ENCODE measurements at regions not wholly inside any gene's neighbourhood (a gene's known extent, or its start where the extent isn't known, plus 50 kb on each side); places are given as distances from the start of the nearest gene placed in this dataset.
"Not testable (repeated sequence)": the region's sequence is repeated elsewhere in the genome, so short reads cannot be mapped to it uniquely, and the experiment has no call there.

- ChIA-PET CTCF (no interaction called here), POLR2A (no interaction called here)
- Histone ChIP-seq H3K27ac (ENCODE audit: extremely low read depth, low read depth, low read length) (no peak overlapping the region), H3K4me3 (ENCODE audit: low read depth, low read length) (no peak overlapping the region), H3K9me3 (ENCODE audit: control insufficient read depth, insufficient read depth, low read depth, low read length) (no peaks in the 10 kb centered on the region), H3K4me1 (ENCODE audit: control insufficient read depth, insufficient read depth, low read length) (no peaks in the 10 kb centered on the region), H3K36me3 (ENCODE audit: control insufficient read depth in 2 of 2, insufficient read depth in 1 of 2, low read length in 2 of 2) (no peaks in the 10 kb centered on the region)
- no peak for TF ChIP-seq REPIN1 (tag by site-specific recombination; IDR thresholded peaks at IDR 0.05; ENCODE audit: low read depth)
- no peak for TF ChIP-seq ZNF544 (tag by site-specific recombination; IDR thresholded peaks at IDR 0.05)
- TF ChIP-seq ZBTB6 (tag by site-specific recombination; IDR thresholded peaks at IDR 0.05) = no peak
- no peak for TF ChIP-seq ZNF175 (tag by site-specific recombination; IDR thresholded peaks at IDR 0.05)
- no peak for TF ChIP-seq TSHZ1 (tag by site-specific recombination; IDR thresholded peaks at IDR 0.05; ENCODE audit: borderline replicate concordance)
- TF ChIP-seq ZNF561 (tag by site-specific recombination; IDR thresholded peaks at IDR 0.05; ENCODE audit: borderline replicate concordance) = no peak
- no peak for TF ChIP-seq ZNF664 (tag by site-specific recombination; IDR thresholded peaks at IDR 0.05)
- TF ChIP-seq, protein P1, sequence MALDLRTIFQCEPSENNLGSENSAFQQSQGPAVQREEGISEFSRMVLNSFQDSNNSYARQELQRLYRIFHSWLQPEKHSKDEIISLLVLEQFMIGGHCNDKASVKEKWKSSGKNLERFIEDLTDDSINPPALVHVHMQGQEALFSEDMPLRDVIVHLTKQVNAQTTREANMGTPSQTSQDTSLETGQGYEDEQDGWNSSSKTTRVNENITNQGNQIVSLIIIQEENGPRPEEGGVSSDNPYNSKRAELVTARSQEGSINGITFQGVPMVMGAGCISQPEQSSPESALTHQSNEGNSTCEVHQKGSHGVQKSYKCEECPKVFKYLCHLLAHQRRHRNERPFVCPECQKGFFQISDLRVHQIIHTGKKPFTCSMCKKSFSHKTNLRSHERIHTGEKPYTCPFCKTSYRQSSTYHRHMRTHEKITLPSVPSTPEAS (tag by site-specific recombination; IDR thresholded peaks at IDR 0.05) = no peak
- no peak for TF ChIP-seq ZNF48 (tag by site-specific recombination; IDR thresholded peaks at IDR 0.05)
- no peak for TF ChIP-seq SETDB1 (IDR thresholded peaks at IDR 0.05; ENCODE audit: insufficient read length, low read length)
- TF ChIP-seq ZNF514 (tag by site-specific recombination; IDR thresholded peaks at IDR 0.05) = no peak
- no peak for TF ChIP-seq OVOL3 (tag by site-specific recombination; IDR thresholded peaks at IDR 0.05)
- no peak for TF ChIP-seq ZBTB26 (tag by site-specific recombination; optimal IDR thresholded peaks at IDR 0.05)
These were observed 1087.5 kb upstream of the ATXN8OS start for GRCh38 chr13:69020120-69020519.

DNA sequence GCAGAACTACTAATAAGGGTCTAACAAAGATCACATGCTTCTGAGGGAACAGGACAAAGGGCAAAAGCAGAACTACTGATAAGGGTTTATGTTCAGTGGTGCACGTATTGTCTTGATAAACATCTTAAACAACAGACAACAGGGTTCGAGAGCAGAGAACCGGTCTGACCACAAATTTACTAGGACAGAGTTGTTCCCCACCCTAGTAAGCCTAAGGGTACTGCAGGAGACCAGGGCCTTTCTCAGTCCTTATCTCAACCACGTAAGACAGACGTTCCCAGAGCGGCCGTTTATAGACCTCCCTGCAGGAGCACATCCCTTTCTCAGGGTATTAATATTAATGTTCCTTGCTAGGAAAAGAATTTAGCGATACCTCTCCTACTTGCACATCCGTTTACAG, 1089.5 kb upstream of the ATXN8OS start:
- H3K4me3 ChIP-seq (ENCODE audit: low read depth, low read length); H3K4me1 ChIP-seq (ENCODE audit: control insufficient read depth, insufficient read depth, low read length); H3K27ac ChIP-seq (ENCODE audit: extremely low read depth, low read depth, low read length); CTCF ChIA-PET; H3K36me3 ChIP-seq (ENCODE audit: control insufficient read depth in 2 of 2, insufficient read depth in 1 of 2, low read length in 2 of 2); POLR2A ChIA-PET; H3K9me3 ChIP-seq (ENCODE audit: control insufficient read depth, insufficient read depth, low read depth, low read length): not testable (repeated sequence)

GRCh38 chr13:69010789-69011188, 1096.8 kb upstream of the ATXN8OS start:
- ChIA-PET CTCF (no interaction called here), POLR2A (no interaction called here)
- no peaks in the 10 kb centered on the region for H3K36me3 ChIP-seq (ENCODE audit: control insufficient read depth in 2 of 2, insufficient read depth in 1 of 2, low read length in 2 of 2)
- no peak overlapping the region for H3K27ac ChIP-seq (ENCODE audit: extremely low read depth, low read depth, low read length)
- no peak overlapping the region for H3K4me3 ChIP-seq (ENCODE audit: low read depth, low read length)
- no peaks in the 10 kb centered on the region for H3K4me1 ChIP-seq (ENCODE audit: control insufficient read depth, insufficient read depth, low read length)
- no peaks in the 10 kb centered on the region for H3K9me3 ChIP-seq (ENCODE audit: control insufficient read depth, insufficient read depth, low read depth, low read length)
- TF ChIP-seq AEBP2 (tag by site-specific recombination; IDR thresholded peaks at IDR 0.05; ENCODE audit: borderline replicate concordance) = no peak
- no peak for TF ChIP-seq ZFP41 (tag by site-specific recombination; IDR thresholded peaks at IDR 0.05; ENCODE audit: borderline replicate concordance)
- TF ChIP-seq SP7 (tag by site-specific recombination; IDR thresholded peaks at IDR 0.05) = no peak
- TF ChIP-seq ZNF121 (tag by site-specific recombination; IDR thresholded peaks at IDR 0.05) = no peak
- TF ChIP-seq, protein P2, sequence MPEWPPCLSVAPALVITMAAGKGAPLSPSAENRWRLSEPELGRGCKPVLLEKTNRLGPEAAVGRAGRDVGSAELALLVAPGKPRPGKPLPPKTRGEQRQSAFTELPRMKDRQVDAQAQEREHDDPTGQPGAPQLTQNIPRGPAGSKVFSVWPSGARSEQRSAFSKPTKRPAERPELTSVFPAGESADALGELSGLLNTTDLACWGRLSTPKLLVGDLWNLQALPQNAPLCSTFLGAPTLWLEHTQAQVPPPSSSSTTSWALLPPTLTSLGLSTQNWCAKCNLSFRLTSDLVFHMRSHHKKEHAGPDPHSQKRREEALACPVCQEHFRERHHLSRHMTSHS (tag by site-specific recombination; IDR thresholded peaks at IDR 0.05) = no peak
- TF ChIP-seq ZNF18 (tag by site-specific recombination; IDR thresholded peaks at IDR 0.05) = no peak
- TF ChIP-seq ZNF174 (tag by site-specific recombination; IDR thresholded peaks at IDR 0.05) = no peak
- TF ChIP-seq ZNF266 (tag by site-specific recombination; IDR thresholded peaks at IDR 0.05; ENCODE audit: low read depth) = no peak
- TF ChIP-seq ZNF561 (tag by site-specific recombination; IDR thresholded peaks at IDR 0.05; ENCODE audit: borderline replicate concordance) = no peak
- TF ChIP-seq ZNF37A (tag by site-specific recombination; IDR thresholded peaks at IDR 0.05) = no peak
